Dermis microvascular lymphatic vessel endothelial cell (primary cell): ENCODE measurements at regions not wholly inside any gene's neighbourhood (a gene's known extent, or its start where the extent isn't known, plus 50 kb on each side); places are given as distances from the start of the nearest gene placed in this dataset.

Source experiments
- DNase-seq, 2 donors: peaks; one replicate each; pipeline versions ENCODE4 v3.0.0 to v3.0.0-alpha.2; 2010; ENCODE audit warnings: low read depth in 2 of 2

GRCh38 chr6:33923857-33924514 is 120.2 kb upstream of the MLN start:
- DNase-seq: no peak

- DNase-seq: no peak
Observed at GRCh38 chr6:33921745-33922144, 117.9 kb upstream of the MLN start.

- DNase-seq: no peak
Observed at GRCh38 chr6:33918175-33918695, 114.4 kb upstream of the MLN start.

- DNase-seq: no peak
Observed at GRCh38 chr6:33915134-33915533, 111.3 kb upstream of the MLN start.

- DNase-seq: no peak
Observed at GRCh38 chr6:33914645-33915044, 110.8 kb upstream of the MLN start.

GRCh38 chr6:33912195-33912594 is 108.4 kb upstream of the MLN start:
- no peak for DNase-seq

- DNase-seq: no peak
Observed at GRCh38 chr6:33911488-33911887, 107.7 kb upstream of the MLN start.

- DNase-seq: no peak
Observed at GRCh38 chr6:33910594-33910993, 106.8 kb upstream of the MLN start.

GRCh38 chr6:33909737-33910136 is 105.9 kb upstream of the MLN start:
- DNase-seq: no peak

GRCh38 chr6:33908025-33908424 is 104.2 kb upstream of the MLN start:
- DNase-seq: no peak

GRCh38 chr6:33907227-33907626 is 103.4 kb upstream of the MLN start:
- no peak for DNase-seq

GRCh38 chr6:33906439-33906838 is 102.6 kb upstream of the MLN start:
- no peak for DNase-seq

GRCh38 chr6:33905071-33905609 is 101.3 kb upstream of the MLN start:
- DNase-seq: no peak

- DNase-seq: no peak
Observed at GRCh38 chr6:33904747-33905065, 100.9 kb upstream of the MLN start.

GRCh38 chr6:33904050-33904746 is 100.4 kb upstream of the MLN start:
- DNase-seq: no peak

- no peak for DNase-seq
Observed at GRCh38 chr6:33903579-33903978, 99.8 kb upstream of the MLN start.

GRCh38 chr6:33902457-33902853 is 98.7 kb upstream of the MLN start:
- no peak for DNase-seq

- DNase-seq: no peak
Observed at GRCh38 chr6:33901822-33902456, 98.1 kb upstream of the MLN start.

- DNase-seq: no peak
Observed at GRCh38 chr6:33898771-33899170, 95.0 kb upstream of the MLN start.

GRCh38 chr6:33897189-33897780 is 93.5 kb upstream of the MLN start:
- DNase-seq: no peak

- DNase-seq: no peak
Observed at GRCh38 chr6:33896391-33897188, 92.8 kb upstream of the MLN start.
